Common myeloid progenitor, CD34-positive (primary cell): ENCODE measurements at regions not wholly inside any gene's neighbourhood (a gene's known extent, or its start where the extent isn't known, plus 50 kb on each side); places are given as distances from the start of the nearest gene placed in this dataset.

Experiments
- CTCF ChIA-PET: fragments of 350-600 bp; sonication (Branson Sonifier 250); formaldehyde crosslinking; loops from one replicate; lab custom pipeline; 2021; ENCODE audit warnings: antibody characterized with exemption; lab: Charles Lee
- POLR2A ChIA-PET: fragments of 350-600 bp; sonication (Branson Sonifier 250); formaldehyde crosslinking; loops from one replicate; lab custom pipeline; 2021; ENCODE audit warnings: antibody characterized with exemption; lab: Charles Lee
- DNase-seq, 3 donors: peaks; one replicate each; pipeline versions ENCODE4 v3.0.0 to v3.0.0-alpha.2; 2013
- H3K27ac ChIP-seq, 2 experiments: 1 replicate in 1 of 2; 2 replicates in 1 of 2; pipeline ENCODE4 v1.7.0; 2013; ENCODE audit warnings: inconsistent platforms in 2 of 2, low read length in 2 of 2, mild to moderate bottlenecking in 2 of 2, low read depth in 1 of 2, moderate library complexity in 1 of 2; ENCODE audit not compliant: severe bottlenecking in 2 of 2, insufficient read depth in 1 of 2, poor library complexity in 1 of 2
- H3K27me3 ChIP-seq, 5 experiments: replicated peaks in 2 of 5; 1 replicate in 3 of 5; 2 replicates in 2 of 5; pipeline versions ENCODE4 v1.6.1 to v1.7.0; 2013; ENCODE audit warnings: low read length in 4 of 5, mild to moderate bottlenecking in 2 of 5, moderate library complexity in 2 of 5, inconsistent platforms in 1 of 5; ENCODE audit not compliant: insufficient read depth in 5 of 5, control insufficient read depth in 4 of 5
- H3K36me3 ChIP-seq, 4 experiments: 1 replicate in 2 of 4; 2 replicates in 2 of 4; pipeline versions ENCODE4 v1.6.1 to v1.7.0; 2013; ENCODE audit warnings: low read length in 3 of 4, control low read depth in 1 of 4, mild to moderate bottlenecking in 1 of 4; ENCODE audit not compliant: control insufficient read depth in 4 of 4, insufficient read depth in 4 of 4
- H3K4me1 ChIP-seq, 4 experiments: 1 replicate in 3 of 4; 2 replicates in 1 of 4; pipeline versions ENCODE4 v1.6.1 to v1.7.1; 2013; ENCODE audit warnings: low read length in 3 of 4, mild to moderate bottlenecking in 3 of 4, control low read depth in 1 of 4, inconsistent platforms in 1 of 4, moderate library complexity in 1 of 4; ENCODE audit not compliant: control insufficient read depth in 4 of 4, insufficient read depth in 4 of 4; ENCODE audit errors: control extremely low read depth in 1 of 4
- H3K4me3 ChIP-seq, 7 experiments: 1 replicate in 4 of 7; 2 replicates in 3 of 7; pipeline versions ENCODE4 v1.5.1 to v1.7.0; 2013; ENCODE audit warnings: mild to moderate bottlenecking in 7 of 7, low read length in 6 of 7, moderate library complexity in 6 of 7, inconsistent platforms in 2 of 7, low read depth in 2 of 7, control low read depth in 1 of 7; ENCODE audit not compliant: insufficient read depth in 4 of 7, control insufficient read depth in 1 of 7; ENCODE audit errors: extremely low read depth in 1 of 7
- H3K9me3 ChIP-seq, 5 experiments: 1 replicate in 4 of 5; 2 replicates in 1 of 5; pipeline versions ENCODE4 v1.6.1 to v1.7.1; 2013; ENCODE audit warnings: low read length in 4 of 5, mild to moderate bottlenecking in 2 of 5, inconsistent platforms in 1 of 5, low read depth in 1 of 5, moderate library complexity in 1 of 5; ENCODE audit not compliant: control insufficient read depth in 4 of 5, insufficient read depth in 2 of 5; ENCODE audit errors: control extremely low read depth in 1 of 5
- WGBS: methylation state at CpG from one replicate; pipeline ENCODE4 v1.1.5; 2013; ENCODE audit not compliant: insufficient coverage; 5-methylcytosine and 5-hydroxymethylcytosine counted together

- ChIA-PET POLR2A (no interaction called here), CTCF (no interaction called here)
- 14% methylated on average over 2 of the region's 2 CpGs for WGBS
- Histone ChIP-seq H3K27me3 (no peaks in the 10 kb centered on the region), H3K4me3 (peak overlapping the region in 1 of 7 experiments; percentile 54), H3K36me3 (no peaks in the 10 kb centered on the region), H3K9me3 (peaks cover 0 to 4% (median 0%) of the 10 kb centered on the region in 5 experiments), H3K27ac (no peak overlapping the region), H3K4me1 (peaks cover 0 to 12% (median 7%) of the 10 kb centered on the region in 4 experiments)
- DNase-seq, result no peak
These were observed 243.1 kb downstream of the AUH start for GRCh38 chr9:91118704-91119025.

GRCh38 chr9:91119142-91119541 is 242.6 kb downstream of the AUH start:
- H3K27ac ChIP-seq, result no peak overlapping the region

GRCh38 chr9:91119679-91120078 is 242.0 kb downstream of the AUH start:
- H3K27ac ChIP-seq, result no peak overlapping the region
- no peaks in the 10 kb centered on the region for H3K36me3 ChIP-seq
- no peak overlapping the region for H3K4me3 ChIP-seq
- H3K27me3 ChIP-seq, result no peaks in the 10 kb centered on the region
- ChIA-PET CTCF (interaction anchor here (1.7 kb wide), 1 partner anchor 20 kb away, joined by 5 read pairs; no protein-coding TSS in a partner anchor), POLR2A (no interaction called here)
- WGBS, result 100% methylated on average over 1 of the region's 3 CpGs
- DNase-seq, result no peak
- H3K9me3 ChIP-seq, result peaks cover 0 to 4% (median 0%) of the 10 kb centered on the region in 5 experiments
- H3K4me1 ChIP-seq, result peaks cover 0 to 12% (median 7%) of the 10 kb centered on the region in 4 experiments

More at GRCh38 chr9:91119142-91119541, 242.6 kb downstream of the AUH start:
- ChIA-PET CTCF (no interaction called here), POLR2A (no interaction called here)
- Histone ChIP-seq H3K4me3 (no peak overlapping the region), H3K4me1 (peaks cover 0 to 12% (median 7%) of the 10 kb centered on the region in 4 experiments), H3K27me3 (no peaks in the 10 kb centered on the region), H3K36me3 (no peaks in the 10 kb centered on the region), H3K9me3 (peaks cover 0 to 4% (median 0%) of the 10 kb centered on the region in 5 experiments)
- DNase-seq, result no peak
- 92% methylated on average over 6 of the region's 11 CpGs for WGBS

- ChIA-PET POLR2A (no interaction called here), CTCF (interaction anchor here (1.7 kb wide), 1 partner anchor 20 kb away, joined by 5 read pairs; no protein-coding TSS in a partner anchor)
- H3K36me3 ChIP-seq, result no peaks in the 10 kb centered on the region
- peaks cover 0 to 12% (median 7%) of the 10 kb centered on the region in 4 experiments for H3K4me1 ChIP-seq
- H3K9me3 ChIP-seq, result peaks cover 0 to 4% (median 0%) of the 10 kb centered on the region in 5 experiments
- no peak for DNase-seq
- no peak overlapping the region for H3K27ac ChIP-seq
- H3K27me3 ChIP-seq, result no peaks in the 10 kb centered on the region
- no peak overlapping the region for H3K4me3 ChIP-seq
These were observed 241.5 kb downstream of the AUH start for GRCh38 chr9:91120200-91120599.

- no peak overlapping the region for H3K4me3 ChIP-seq
- H3K27ac ChIP-seq, result no peak overlapping the region
- 80% methylated on average over 1 of the region's 1 CpG for WGBS
- DNase-seq, result no peak
- H3K4me1 ChIP-seq, result peaks cover 0 to 9% (median 6%) of the 10 kb centered on the region in 4 experiments
- no peaks in the 10 kb centered on the region for H3K27me3 ChIP-seq
- ChIA-PET CTCF (interaction anchor here (1.4 kb wide), 1 partner anchor 61 kb away, joined by 4 read pairs; no protein-coding TSS in a partner anchor), POLR2A (no interaction called here)
- no peaks in the 10 kb centered on the region for H3K36me3 ChIP-seq
- peaks cover 0 to 1% (median 0%) of the 10 kb centered on the region in 5 experiments for H3K9me3 ChIP-seq
These were observed 239.0 kb downstream of the AUH start for GRCh38 chr9:91122755-91123154.

- Histone ChIP-seq H3K27me3 (no peaks in the 10 kb centered on the region), H3K4me3 (no peak overlapping the region), H3K36me3 (no peaks in the 10 kb centered on the region), H3K9me3 (peaks cover 0 to 1% (median 0%) of the 10 kb centered on the region in 5 experiments), H3K27ac (no peak overlapping the region), H3K4me1 (peaks cover 0 to 13% (median 5%) of the 10 kb centered on the region in 4 experiments)
- ChIA-PET POLR2A (no interaction called here), CTCF (interaction anchor here (1.1 to 1.5 kb wide), 2 partner anchors 13 to 27 kb away, joined by 3 read pairs; no protein-coding TSS in a partner anchor)
- whole genome bisulfite sequencing, result 89% methylated on average over 9 of the region's 10 CpGs
- DNase-seq, result no peak
These were observed 234.8 kb downstream of the AUH start for GRCh38 chr9:91126761-91127445.

GRCh38 chr9:91127653-91128052 is 234.1 kb downstream of the AUH start:
- CTCF ChIA-PET, result interaction anchor here (1.1 kb wide), 1 partner anchor 27 kb away, joined by 3 read pairs; no protein-coding TSS in a partner anchor

More at GRCh38 chr9:91127653-91128052, 234.1 kb downstream of the AUH start:
- no peaks in the 10 kb centered on the region for H3K27me3 ChIP-seq
- H3K4me3 ChIP-seq, result no peak overlapping the region
- POLR2A ChIA-PET, result interaction anchor here (0.9 kb wide), 1 partner anchor 37 kb away, joined by 3 read pairs; no protein-coding TSS in a partner anchor
- H3K36me3 ChIP-seq, result no peaks in the 10 kb centered on the region
- H3K4me1 ChIP-seq, result peaks cover 0 to 14% (median 5%) of the 10 kb centered on the region in 4 experiments
- WGBS, result no CpG with 5 or more reads among the region's 1 CpG
- no peak overlapping the region for H3K27ac ChIP-seq
- no peak for DNase-seq
- peaks cover 0 to 1% (median 0%) of the 10 kb centered on the region in 5 experiments for H3K9me3 ChIP-seq
